ENCODE measurements at regions not wholly inside any gene's neighbourhood (a gene's known extent, or its start where the extent isn't known, plus 50 kb on each side); places are given as distances from the start of the nearest gene placed in this dataset.
A peak's percentile ranks its signal among the peaks of the same experiment; 100 is the strongest.

GRCh38 chr10:9311702-9312499 is 1257.4 kb downstream of the GATA3 start:
- Histone ChIP-seq H2AFZ (ENCODE audit: low read length) (no peak overlapping the region), H3K27me3 (ENCODE audit: insufficient read depth, low read length) (no peaks in the 10 kb centered on the region), H3K4me1 (ENCODE audit: insufficient read depth, low read length, severe bottlenecking) (no peaks in the 10 kb centered on the region), H4K20me1 (ENCODE audit: insufficient read depth, low read length) (no peaks in the 10 kb centered on the region), H3K9ac (ENCODE audit: low read length) (no peak overlapping the region), H3K36me3 (ENCODE audit: insufficient read depth, low read length) (no peaks in the 10 kb centered on the region), H3K79me2 (ENCODE audit: insufficient read depth, low read length) (no peaks in the 10 kb centered on the region), H3K9me2 (ENCODE audit: low read depth, low read length) (no peaks in the 10 kb centered on the region), H3K4me2 (ENCODE audit: low read length) (no peak overlapping the region), H3K27ac (ENCODE audit: low read depth, low read length, poor library complexity, severe bottlenecking) (no peak overlapping the region), H3F3A (ENCODE audit: insufficient read depth, low read length) (no peaks in the 10 kb centered on the region), H3K4me3 (ENCODE audit: low read depth, low read length, poor library complexity, severe bottlenecking) (no peak overlapping the region), H3K9me3 (ENCODE audit: low read length) (no peaks in the 10 kb centered on the region)
- no peak for TF ChIP-seq CTCF (IDR thresholded peaks at IDR 0.05; ENCODE audit: low read length)
- no peak for TF ChIP-seq EZH2 (IDR thresholded peaks at IDR 0.05; ENCODE audit: borderline replicate concordance, low read length)

GRCh38 chr10:9315292-9315691 is 1260.8 kb downstream of the GATA3 start:
- H3F3A ChIP-seq (ENCODE audit: insufficient read depth, low read length): no peaks in the 10 kb centered on the region

GRCh38 chr10:9331583-9332008 is 1277.1 kb downstream of the GATA3 start:
- H3K79me2 ChIP-seq (ENCODE audit: insufficient read depth, low read length): no peaks in the 10 kb centered on the region
- H2AFZ ChIP-seq (ENCODE audit: low read length): no peak overlapping the region
- no peaks in the 10 kb centered on the region for H4K20me1 ChIP-seq (ENCODE audit: insufficient read depth, low read length)
- TF ChIP-seq EZH2 (IDR thresholded peaks at IDR 0.05; ENCODE audit: borderline replicate concordance, low read length): no peak
- peak; percentile 73 for TF ChIP-seq CTCF (IDR thresholded peaks at IDR 0.05; ENCODE audit: low read length)
- no peak overlapping the region for H3K27ac ChIP-seq (ENCODE audit: low read depth, low read length, poor library complexity, severe bottlenecking)
- no peak overlapping the region for H3K4me2 ChIP-seq (ENCODE audit: low read length)
- H3K27me3 ChIP-seq (ENCODE audit: insufficient read depth, low read length): no peaks in the 10 kb centered on the region
- H3K9me2 ChIP-seq (ENCODE audit: low read depth, low read length): no peaks in the 10 kb centered on the region
- no peak overlapping the region for H3K4me3 ChIP-seq (ENCODE audit: low read depth, low read length, poor library complexity, severe bottlenecking)
- no peaks in the 10 kb centered on the region for H3K4me1 ChIP-seq (ENCODE audit: insufficient read depth, low read length, severe bottlenecking)
- H3F3A ChIP-seq (ENCODE audit: insufficient read depth, low read length): no peaks in the 10 kb centered on the region
- H3K9ac ChIP-seq (ENCODE audit: low read length): no peak overlapping the region
- H3K9me3 ChIP-seq (ENCODE audit: low read length): no peaks in the 10 kb centered on the region
- H3K36me3 ChIP-seq (ENCODE audit: insufficient read depth, low read length): no peaks in the 10 kb centered on the region

More at GRCh38 chr10:9315292-9315691, 1260.8 kb downstream of the GATA3 start:
- Histone ChIP-seq H3K36me3 (ENCODE audit: insufficient read depth, low read length) (no peaks in the 10 kb centered on the region), H3K4me3 (ENCODE audit: low read depth, low read length, poor library complexity, severe bottlenecking) (no peak overlapping the region), H3K27me3 (ENCODE audit: insufficient read depth, low read length) (no peaks in the 10 kb centered on the region), H3K79me2 (ENCODE audit: insufficient read depth, low read length) (no peaks in the 10 kb centered on the region), H3K9me3 (ENCODE audit: low read length) (no peaks in the 10 kb centered on the region), H3K27ac (ENCODE audit: low read depth, low read length, poor library complexity, severe bottlenecking) (no peak overlapping the region), H3K4me2 (ENCODE audit: low read length) (no peak overlapping the region), H3K9ac (ENCODE audit: low read length) (no peak overlapping the region), H3K9me2 (ENCODE audit: low read depth, low read length) (no peaks in the 10 kb centered on the region), H2AFZ (ENCODE audit: low read length) (no peak overlapping the region), H3K4me1 (ENCODE audit: insufficient read depth, low read length, severe bottlenecking) (no peaks in the 10 kb centered on the region), H4K20me1 (ENCODE audit: insufficient read depth, low read length) (no peaks in the 10 kb centered on the region)
- TF ChIP-seq EZH2 (IDR thresholded peaks at IDR 0.05; ENCODE audit: borderline replicate concordance, low read length) (no peak), CTCF (IDR thresholded peaks at IDR 0.05; ENCODE audit: low read length) (no peak)
